IPS-20b (cell line): ENCODE measurements at regions not wholly inside any gene's neighbourhood (a gene's known extent, or its start where the extent isn't known, plus 50 kb on each side); places are given as distances from the start of the nearest gene placed in this dataset.
"Not testable (repeated sequence)": the region's sequence is repeated elsewhere in the genome, so short reads cannot be mapped to it uniquely, and the experiment has no call there.

Experiments used
- H3K27ac ChIP-seq: one replicate; pipeline ENCODE4 v1.5.1; 2013; ENCODE audit warnings: low read length
- H3K27me3 ChIP-seq: 2 replicates; pipeline ENCODE4 v1.6.1; 2013; ENCODE audit warnings: mild to moderate bottlenecking, low read length, inconsistent platforms; ENCODE audit not compliant: insufficient read depth
- H3K36me3 ChIP-seq: 2 replicates; pipeline ENCODE4 v1.6.1; 2013; ENCODE audit warnings: low read depth, mild to moderate bottlenecking, inconsistent platforms, low read length, moderate library complexity; ENCODE audit not compliant: insufficient read depth
- H3K4me1 ChIP-seq: 2 replicates; pipeline ENCODE4 v1.6.1; 2013; ENCODE audit warnings: mild to moderate bottlenecking, control low read depth, inconsistent platforms, low read length, moderate library complexity; ENCODE audit not compliant: insufficient read depth
- H3K4me3 ChIP-seq: 2 replicates; pipeline ENCODE4 v1.5.1; 2013; ENCODE audit warnings: mild to moderate bottlenecking, low read length, inconsistent platforms
- H3K9ac ChIP-seq: 2 replicates; pipeline ENCODE4 v1.6.1; 2013; ENCODE audit warnings: low read depth, mild to moderate bottlenecking, inconsistent platforms, low read length, moderate library complexity
- H3K9me3 ChIP-seq: 2 replicates; pipeline ENCODE4 v1.6.1; 2013; ENCODE audit warnings: mild to moderate bottlenecking, low read depth, low read length, inconsistent platforms; ENCODE audit not compliant: insufficient read depth

GRCh38 chr18:76055025-76055424, 440.0 kb downstream of the ZNF516 start:
- Histone ChIP-seq H3K9me3 (no peaks in the 10 kb centered on the region), H3K9ac (no peak overlapping the region), H3K36me3 (no peaks in the 10 kb centered on the region), H3K4me1 (no peaks in the 10 kb centered on the region), H3K27ac (no peak overlapping the region), H3K27me3 (no peaks in the 10 kb centered on the region), H3K4me3 (no peak overlapping the region)

- Histone ChIP-seq H3K27ac (no peak overlapping the region), H3K36me3 (no peaks in the 10 kb centered on the region), H3K4me3 (no peak overlapping the region), H3K9ac (no peak overlapping the region), H3K4me1 (no peaks in the 10 kb centered on the region), H3K9me3 (no peaks in the 10 kb centered on the region), H3K27me3 (no peaks in the 10 kb centered on the region)
Observed at GRCh38 chr18:76054156-76054555, 440.9 kb downstream of the ZNF516 start.

- Histone ChIP-seq H3K9ac (no peak overlapping the region), H3K27me3 (no peaks in the 10 kb centered on the region), H3K36me3 (no peaks in the 10 kb centered on the region)
Observed at GRCh38 chr18:76053551-76053950, 441.5 kb downstream of the ZNF516 start.

GRCh38 chr18:76052227-76052595, 442.8 kb downstream of the ZNF516 start:
- Histone ChIP-seq H3K27ac (no peak overlapping the region), H3K27me3 (no peaks in the 10 kb centered on the region), H3K36me3 (no peaks in the 10 kb centered on the region), H3K4me1 (no peaks in the 10 kb centered on the region), H3K9me3 (no peaks in the 10 kb centered on the region), H3K4me3 (no peak overlapping the region), H3K9ac (no peak overlapping the region)

More at GRCh38 chr18:76053551-76053950, 441.5 kb downstream of the ZNF516 start:
- Histone ChIP-seq H3K9me3 (no peaks in the 10 kb centered on the region), H3K4me1 (no peaks in the 10 kb centered on the region), H3K4me3 (no peak overlapping the region), H3K27ac (no peak overlapping the region)

- H3K4me3 ChIP-seq, result no peak overlapping the region
- H3K36me3 ChIP-seq, result no peaks in the 10 kb centered on the region
- H3K27me3 ChIP-seq, result no peaks in the 10 kb centered on the region
- H3K4me1 ChIP-seq, result no peaks in the 10 kb centered on the region
- H3K9me3 ChIP-seq, result no peaks in the 10 kb centered on the region
- H3K9ac ChIP-seq, result no peak overlapping the region
- H3K27ac ChIP-seq, result no peak overlapping the region
Observed at GRCh38 chr18:76051396-76052226, 443.4 kb downstream of the ZNF516 start.

- H3K27me3 ChIP-seq, result no peaks in the 10 kb centered on the region
- no peak overlapping the region for H3K4me3 ChIP-seq
- no peak overlapping the region for H3K27ac ChIP-seq
- H3K9me3 ChIP-seq, result no peaks in the 10 kb centered on the region
- no peaks in the 10 kb centered on the region for H3K36me3 ChIP-seq
- no peaks in the 10 kb centered on the region for H3K4me1 ChIP-seq
- no peak overlapping the region for H3K9ac ChIP-seq
Observed at GRCh38 chr18:76046221-76046620, 448.8 kb downstream of the ZNF516 start.

GRCh38 chr18:76042511-76042910, 452.5 kb downstream of the ZNF516 start:
- Histone ChIP-seq H3K36me3 (no peaks in the 10 kb centered on the region), H3K4me1 (no peaks in the 10 kb centered on the region), H3K27ac (no peak overlapping the region), H3K9me3 (no peaks in the 10 kb centered on the region), H3K9ac (no peak overlapping the region), H3K27me3 (no peaks in the 10 kb centered on the region), H3K4me3 (no peak overlapping the region)

- H3K9ac ChIP-seq, result no peak overlapping the region
- no peaks in the 10 kb centered on the region for H3K4me1 ChIP-seq
- H3K36me3 ChIP-seq, result no peaks in the 10 kb centered on the region
- H3K4me3 ChIP-seq, result no peak overlapping the region
- H3K9me3 ChIP-seq, result peaks cover 8% of the 10 kb centered on the region; the same call in 1 of the 2 replicates
- no peak overlapping the region for H3K27ac ChIP-seq
- no peaks in the 10 kb centered on the region for H3K27me3 ChIP-seq
Observed at GRCh38 chr18:76018210-76018609, 476.8 kb downstream of the ZNF516 start.

- Histone ChIP-seq H3K27ac (no peak overlapping the region), H3K9me3 (no peaks in the 10 kb centered on the region), H3K36me3 (no peaks in the 10 kb centered on the region), H3K9ac (no peak overlapping the region), H3K27me3 (no peaks in the 10 kb centered on the region), H3K4me1 (no peaks in the 10 kb centered on the region), H3K4me3 (no peak overlapping the region)
Observed at GRCh38 chr18:76013057-76013456, 482.0 kb downstream of the ZNF516 start.

- Histone ChIP-seq H3K9ac (no peak overlapping the region), H3K4me3 (no peak overlapping the region), H3K27ac (no peak overlapping the region)
Observed at GRCh38 chr18:76005632-76006208, 489.3 kb downstream of the ZNF516 start.

GRCh38 chr18:75987913-75988312, 507.1 kb downstream of the ZNF516 start:
- not testable (repeated sequence) for H3K9ac ChIP-seq, H3K4me3 ChIP-seq, H3K36me3 ChIP-seq, H3K4me1 ChIP-seq, H3K27ac ChIP-seq, H3K27me3 ChIP-seq
- peaks cover 15% of the 10 kb centered on the region for H3K9me3 ChIP-seq

More at GRCh38 chr18:76005632-76006208, 489.3 kb downstream of the ZNF516 start:
- Histone ChIP-seq H3K27me3 (no peaks in the 10 kb centered on the region), H3K36me3 (no peaks in the 10 kb centered on the region), H3K9me3 (no peaks in the 10 kb centered on the region), H3K4me1 (no peaks in the 10 kb centered on the region)

- Histone ChIP-seq H3K27ac (no peak overlapping the region), H3K4me3 (no peak overlapping the region), H3K9ac (no peak overlapping the region), H3K27me3 (no peaks in the 10 kb centered on the region), H3K4me1 (no peaks in the 10 kb centered on the region), H3K36me3 (no peaks in the 10 kb centered on the region), H3K9me3 (peaks cover 15% of the 10 kb centered on the region)
Observed at GRCh38 chr18:75984853-75985252, 510.2 kb downstream of the ZNF516 start.
